ENCODE measurements at regions not wholly inside any gene's neighbourhood (a gene's known extent, or its start where the extent isn't known, plus 50 kb on each side); places are given as distances from the start of the nearest gene placed in this dataset.

- TF ChIP-seq, protein P1, sequence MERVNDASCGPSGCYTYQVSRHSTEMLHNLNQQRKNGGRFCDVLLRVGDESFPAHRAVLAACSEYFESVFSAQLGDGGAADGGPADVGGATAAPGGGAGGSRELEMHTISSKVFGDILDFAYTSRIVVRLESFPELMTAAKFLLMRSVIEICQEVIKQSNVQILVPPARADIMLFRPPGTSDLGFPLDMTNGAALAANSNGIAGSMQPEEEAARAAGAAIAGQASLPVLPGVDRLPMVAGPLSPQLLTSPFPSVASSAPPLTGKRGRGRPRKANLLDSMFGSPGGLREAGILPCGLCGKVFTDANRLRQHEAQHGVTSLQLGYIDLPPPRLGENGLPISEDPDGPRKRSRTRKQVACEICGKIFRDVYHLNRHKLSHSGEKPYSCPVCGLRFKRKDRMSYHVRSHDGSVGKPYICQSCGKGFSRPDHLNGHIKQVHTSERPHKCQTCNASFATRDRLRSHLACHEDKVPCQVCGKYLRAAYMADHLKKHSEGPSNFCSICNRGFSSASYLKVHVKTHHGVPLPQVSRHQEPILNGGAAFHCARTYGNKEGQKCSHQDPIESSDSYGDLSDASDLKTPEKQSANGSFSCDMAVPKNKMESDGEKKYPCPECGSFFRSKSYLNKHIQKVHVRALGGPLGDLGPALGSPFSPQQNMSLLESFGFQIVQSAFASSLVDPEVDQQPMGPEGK (CRISPR knock-in tag; IDR thresholded peaks at IDR 0.05; ENCODE audit: borderline replicate concordance): no peak
- TF ChIP-seq, protein P2, sequence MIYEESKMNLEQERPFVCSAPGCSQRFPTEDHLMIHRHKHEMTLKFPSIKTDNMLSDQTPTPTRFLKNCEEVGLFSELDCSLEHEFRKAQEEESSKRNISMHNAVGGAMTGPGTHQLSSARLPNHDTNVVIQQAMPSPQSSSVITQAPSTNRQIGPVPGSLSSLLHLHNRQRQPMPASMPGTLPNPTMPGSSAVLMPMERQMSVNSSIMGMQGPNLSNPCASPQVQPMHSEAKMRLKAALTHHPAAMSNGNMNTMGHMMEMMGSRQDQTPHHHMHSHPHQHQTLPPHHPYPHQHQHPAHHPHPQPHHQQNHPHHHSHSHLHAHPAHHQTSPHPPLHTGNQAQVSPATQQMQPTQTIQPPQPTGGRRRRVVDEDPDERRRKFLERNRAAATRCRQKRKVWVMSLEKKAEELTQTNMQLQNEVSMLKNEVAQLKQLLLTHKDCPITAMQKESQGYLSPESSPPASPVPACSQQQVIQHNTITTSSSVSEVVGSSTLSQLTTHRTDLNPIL (CRISPR knock-in tag; IDR thresholded peaks at IDR 0.05; ENCODE audit: low read depth): no peak
These were observed 139.9 kb upstream of the CDH7 start for GRCh38 chr18:65610939-65611338.
